ENCODE measurements at regions not wholly inside any gene's neighbourhood (a gene's known extent, or its start where the extent isn't known, plus 50 kb on each side); places are given as distances from the start of the nearest gene placed in this dataset.

DNA sequence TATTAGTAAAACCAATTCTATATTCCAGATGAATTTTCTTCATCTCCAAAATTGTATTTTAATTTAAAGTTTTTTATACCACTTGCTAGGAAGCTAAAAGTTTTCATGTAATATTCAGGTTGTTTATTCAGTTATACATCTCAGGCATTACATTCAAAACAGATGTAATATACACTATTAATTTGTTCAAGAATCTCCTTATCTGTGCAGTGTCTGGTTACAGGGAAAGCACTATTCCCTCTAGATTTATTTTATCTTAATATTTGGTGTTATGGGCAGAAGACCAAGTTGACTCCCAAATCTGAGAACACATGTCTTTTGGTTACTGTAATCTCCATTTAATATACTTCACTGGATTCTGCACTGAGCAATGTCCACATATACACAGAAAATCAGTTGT is 953.4 kb downstream of the ANKRD7 start:
- TF ChIP-seq, protein P1, sequence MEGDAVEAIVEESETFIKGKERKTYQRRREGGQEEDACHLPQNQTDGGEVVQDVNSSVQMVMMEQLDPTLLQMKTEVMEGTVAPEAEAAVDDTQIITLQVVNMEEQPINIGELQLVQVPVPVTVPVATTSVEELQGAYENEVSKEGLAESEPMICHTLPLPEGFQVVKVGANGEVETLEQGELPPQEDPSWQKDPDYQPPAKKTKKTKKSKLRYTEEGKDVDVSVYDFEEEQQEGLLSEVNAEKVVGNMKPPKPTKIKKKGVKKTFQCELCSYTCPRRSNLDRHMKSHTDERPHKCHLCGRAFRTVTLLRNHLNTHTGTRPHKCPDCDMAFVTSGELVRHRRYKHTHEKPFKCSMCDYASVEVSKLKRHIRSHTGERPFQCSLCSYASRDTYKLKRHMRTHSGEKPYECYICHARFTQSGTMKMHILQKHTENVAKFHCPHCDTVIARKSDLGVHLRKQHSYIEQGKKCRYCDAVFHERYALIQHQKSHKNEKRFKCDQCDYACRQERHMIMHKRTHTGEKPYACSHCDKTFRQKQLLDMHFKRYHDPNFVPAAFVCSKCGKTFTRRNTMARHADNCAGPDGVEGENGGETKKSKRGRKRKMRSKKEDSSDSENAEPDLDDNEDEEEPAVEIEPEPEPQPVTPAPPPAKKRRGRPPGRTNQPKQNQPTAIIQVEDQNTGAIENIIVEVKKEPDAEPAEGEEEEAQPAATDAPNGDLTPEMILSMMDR (conservative IDR thresholded peaks at IDR 0.05; ENCODE audit: low read depth, low read length): no peak
- no peak for TF ChIP-seq EZH2 (IDR thresholded peaks at IDR 0.05; ENCODE audit: borderline replicate concordance, low read depth, low read length, poor library complexity, severe bottlenecking)

Measured in A673 (cell line).